Stimulated activated CD4-positive, alpha-beta T cell treated with anti-CD3 and anti-CD28 coated beads, Interleukin-4, amount 100 ng/mL, for 1 hour (primary cell): ENCODE measurements at regions not wholly inside any gene's neighbourhood (a gene's known extent, or its start where the extent isn't known, plus 50 kb on each side); places are given as distances from the start of the nearest gene placed in this dataset.
"Not testable (repeated sequence)": the region's sequence is repeated elsewhere in the genome, so short reads cannot be mapped to it uniquely, and the experiment has no call there.

Source experiments
- DNase-seq: peaks from one replicate; pipeline ENCODE4 v3.0.0-alpha.2; 2020

DNA sequence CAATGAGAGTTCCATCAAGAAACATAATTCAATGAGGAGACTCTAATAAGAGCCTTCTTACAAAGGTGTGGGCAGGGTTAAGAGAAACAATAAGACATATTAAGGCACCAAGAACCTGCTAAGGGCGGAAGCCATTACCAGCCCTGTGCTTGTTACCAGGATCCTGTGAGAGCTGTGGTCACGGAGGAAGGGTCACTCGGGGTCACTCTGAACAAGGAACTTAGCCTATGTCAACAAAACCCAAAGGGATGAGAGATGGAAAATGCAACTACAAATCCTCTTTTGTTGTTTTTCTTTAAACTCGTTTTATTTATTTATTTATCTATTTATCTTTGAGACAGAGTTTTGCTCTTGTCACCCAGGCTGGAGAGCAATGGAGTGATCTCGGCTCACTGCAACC is 460.4 kb upstream of the CCDC196 start:
- DNase-seq, result no peak

DNA sequence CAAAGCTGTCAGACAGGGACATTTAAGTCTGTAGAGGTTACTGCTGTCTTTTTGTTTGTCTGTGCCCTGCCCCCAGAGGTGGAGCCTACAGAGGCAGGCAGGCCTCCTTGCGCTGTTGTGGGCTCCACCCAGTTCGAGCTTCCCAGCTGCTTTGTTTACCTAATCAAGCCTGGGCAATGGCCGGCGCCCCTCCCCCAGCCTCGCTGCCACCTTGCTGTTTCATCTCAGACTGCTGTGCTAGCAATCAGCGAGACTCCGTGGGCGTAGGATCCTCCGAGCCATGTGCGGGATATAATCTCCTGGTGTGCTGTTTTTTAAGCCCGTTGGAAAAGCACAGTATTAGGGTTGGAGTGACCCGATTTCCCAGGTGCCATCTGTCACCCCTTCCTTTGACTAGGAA is 454.2 kb upstream of the CCDC196 start:
- DNase-seq, result not testable (repeated sequence)

DNA sequence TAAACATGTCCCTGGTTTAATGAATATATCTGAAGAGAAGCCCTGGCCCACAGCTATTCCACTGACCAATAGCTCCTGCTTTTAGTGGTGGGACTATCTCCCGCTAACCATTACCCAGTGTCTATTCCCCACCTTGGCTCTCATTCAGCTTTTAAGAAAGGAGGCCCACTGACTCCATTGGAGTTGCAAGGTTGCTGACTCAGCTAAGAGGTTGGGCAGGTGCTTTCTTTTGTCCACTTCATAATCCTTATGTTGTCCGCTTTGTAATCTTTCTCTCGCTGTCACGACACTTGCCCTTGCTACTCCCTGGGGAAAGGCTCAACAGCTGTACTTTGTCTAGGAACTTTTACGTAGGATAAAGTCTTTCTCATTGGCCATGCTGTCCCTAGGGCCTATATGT is 453.4 kb upstream of the CCDC196 start:
- DNase-seq, result no peak

DNA sequence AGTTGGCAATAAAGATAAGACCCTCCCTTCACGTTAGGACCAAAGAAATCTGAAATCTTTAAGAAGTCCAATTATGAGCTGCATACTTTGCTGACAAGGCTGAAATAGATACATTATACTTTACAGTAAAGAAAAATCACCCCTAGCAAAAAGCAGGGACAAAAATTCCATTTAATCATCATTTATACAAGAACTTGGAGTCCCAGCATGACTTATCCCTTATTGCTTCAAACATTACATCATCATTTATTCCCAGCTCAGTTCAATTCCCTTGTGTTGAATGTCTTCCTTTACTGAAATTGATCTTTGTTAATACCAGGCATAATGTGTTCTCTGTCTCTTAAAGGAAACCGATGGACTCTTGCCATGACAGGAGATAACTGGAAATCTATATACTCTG is 449.6 kb upstream of the CCDC196 start:
- DNase-seq, result no peak

DNA sequence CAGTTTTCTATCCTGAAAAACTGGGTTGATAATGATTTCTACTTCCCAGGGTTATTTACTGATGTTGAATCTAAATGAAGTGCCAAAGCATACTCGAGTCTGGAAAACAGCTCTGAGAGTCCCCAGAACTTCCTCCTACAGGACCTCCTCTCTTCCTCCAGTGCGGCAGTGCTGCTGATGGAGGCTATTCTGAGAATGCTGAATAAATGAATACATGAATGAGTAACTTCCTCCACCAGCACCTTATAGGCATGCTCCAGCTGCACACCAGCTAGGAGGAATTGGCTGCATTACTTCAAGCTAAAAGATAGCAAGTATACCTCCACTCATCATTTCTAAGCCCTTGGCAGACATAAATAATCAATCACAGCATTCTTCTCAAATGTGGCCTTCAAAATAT is 448.8 kb upstream of the CCDC196 start:
- DNase-seq, result no peak

DNA sequence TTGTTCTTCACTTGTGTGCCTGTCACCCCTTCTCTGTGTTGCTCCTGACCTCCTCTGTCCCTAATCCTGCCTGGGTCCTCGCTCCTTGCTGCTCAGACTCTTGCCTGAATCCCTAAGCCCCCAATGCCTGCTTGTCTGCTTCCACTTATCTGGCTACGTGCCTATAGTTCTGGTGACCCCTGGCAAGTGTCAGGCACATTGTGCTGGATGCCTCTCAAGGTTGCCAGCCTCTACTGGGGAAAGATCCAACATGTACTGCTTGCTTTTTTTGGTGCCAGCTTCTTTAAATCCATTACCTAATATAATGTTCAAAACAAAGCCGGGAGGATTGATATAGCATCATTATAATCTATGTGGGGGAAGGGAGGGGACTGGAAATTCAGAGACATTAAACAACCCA is 448.0 kb upstream of the CCDC196 start:
- no peak for DNase-seq

DNA sequence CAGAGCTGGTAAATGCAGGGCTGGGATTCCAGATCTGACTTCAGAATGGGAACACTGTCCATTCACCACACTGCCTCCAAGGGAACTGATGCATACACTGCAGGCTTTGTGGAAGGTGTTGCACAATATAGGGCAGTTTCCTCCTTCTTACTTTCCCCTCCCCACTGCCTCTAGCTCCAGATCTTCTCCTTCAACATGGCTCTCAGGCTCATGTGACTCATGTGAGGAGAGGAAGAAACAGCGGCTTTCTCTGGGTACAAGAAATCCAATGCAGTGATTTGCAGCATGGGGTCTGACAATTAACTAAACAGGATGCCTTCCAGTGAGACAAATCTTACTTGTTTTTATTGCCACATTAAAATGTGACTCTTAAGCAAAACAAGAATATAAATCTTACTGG is 447.6 kb upstream of the CCDC196 start:
- DNase-seq, result no peak

DNA sequence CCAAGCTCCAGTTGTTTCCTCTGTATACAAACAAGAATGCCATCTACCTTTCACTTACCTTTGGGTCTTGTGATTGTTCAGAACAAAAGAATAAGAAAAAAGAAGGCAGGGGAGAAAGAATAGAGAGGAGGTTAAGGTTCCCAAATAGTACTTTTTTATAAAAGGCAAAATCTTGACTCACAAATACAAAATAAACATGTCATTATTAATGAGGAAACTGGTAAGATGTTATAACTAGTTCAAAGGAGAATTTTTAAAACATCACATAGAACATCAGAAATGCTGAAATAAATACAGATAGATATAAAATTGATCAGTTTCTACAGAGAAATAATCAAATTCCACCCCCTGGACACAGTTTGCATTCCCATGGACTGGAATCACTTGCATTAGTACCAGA is 446.7 kb upstream of the CCDC196 start:
- DNase-seq, result no peak

DNA sequence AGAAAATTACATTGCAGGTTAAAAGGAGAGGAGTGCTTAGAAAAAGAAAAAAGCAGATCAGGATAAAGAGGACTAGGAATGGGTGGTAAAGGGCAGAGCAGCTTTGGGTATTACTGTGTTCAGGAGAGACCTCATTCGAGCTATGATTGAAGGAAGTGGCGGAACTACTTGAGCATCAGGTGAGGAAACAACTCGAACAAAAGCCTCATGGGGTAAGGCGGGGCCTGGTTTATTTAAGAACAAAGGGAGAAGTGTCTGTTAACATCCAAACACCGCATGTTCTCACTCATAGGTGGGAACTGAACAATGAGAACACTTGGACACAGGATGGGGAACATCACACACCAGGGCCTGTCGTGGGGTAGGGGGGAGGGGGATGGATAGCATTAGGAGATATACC is 444.6 kb upstream of the CCDC196 start:
- DNase-seq, result no peak

DNA sequence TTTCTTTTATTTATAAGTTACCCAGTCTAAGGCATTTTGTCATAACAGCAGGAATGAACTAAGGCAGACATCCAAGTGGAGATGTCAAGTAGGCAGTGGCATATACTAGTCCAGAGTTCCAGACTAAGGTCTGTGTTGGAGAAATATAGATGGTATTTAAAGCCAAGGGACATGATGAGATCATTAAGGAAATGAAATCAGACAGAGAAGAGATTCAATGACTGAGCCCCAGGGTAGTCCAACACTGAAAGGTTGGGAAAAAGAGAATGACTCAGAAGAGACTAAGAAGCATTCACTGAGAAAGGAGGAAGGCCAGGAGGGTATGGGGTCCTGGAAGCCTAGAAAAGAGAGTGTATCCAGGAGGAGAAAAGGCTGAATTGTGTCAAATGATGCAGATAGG is 442.2 kb upstream of the CCDC196 start:
- DNase-seq, result no peak

DNA sequence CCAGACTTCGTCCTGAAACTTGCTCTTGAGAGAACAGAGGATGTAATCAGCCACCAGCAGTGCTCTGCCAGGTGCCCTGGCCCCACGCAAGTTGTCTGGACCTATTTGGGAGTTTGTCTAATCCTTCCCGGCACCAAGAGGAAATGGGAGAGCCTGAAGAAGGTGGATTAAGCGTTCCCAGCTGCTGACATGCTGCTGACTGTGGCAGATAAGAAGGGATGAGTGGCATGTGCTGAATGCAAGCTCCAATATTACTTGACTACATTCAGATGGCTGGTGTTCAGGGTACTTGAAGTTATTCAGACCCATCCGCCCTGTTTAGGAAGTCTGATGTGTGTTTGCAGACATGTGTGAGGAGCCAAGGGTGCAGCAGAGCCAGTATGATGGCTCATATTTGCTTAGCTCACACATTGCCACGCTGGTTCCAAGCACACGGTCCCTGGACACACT is 440.6 kb upstream of the CCDC196 start:
- DNase-seq, result no peak

DNA sequence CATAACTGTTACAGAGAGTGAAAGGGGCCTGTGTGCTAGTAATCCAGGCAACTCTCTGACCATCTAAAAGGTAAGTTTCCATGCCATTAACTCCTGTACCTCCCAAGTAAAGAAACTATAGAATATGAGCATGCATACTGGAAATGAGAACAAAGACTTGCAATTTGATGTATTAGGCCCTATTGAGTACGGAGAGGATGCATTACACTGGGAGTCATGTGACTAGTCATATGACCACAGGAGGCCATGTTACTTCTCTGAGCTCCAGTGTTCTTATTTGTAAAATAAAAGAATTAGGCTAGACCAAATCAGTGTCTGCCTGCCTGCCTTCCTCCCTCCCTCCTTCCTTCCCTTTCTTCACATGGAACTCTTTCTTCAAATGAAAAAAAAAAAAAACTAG is 440.1 kb upstream of the CCDC196 start:
- DNase-seq, result no peak

DNA sequence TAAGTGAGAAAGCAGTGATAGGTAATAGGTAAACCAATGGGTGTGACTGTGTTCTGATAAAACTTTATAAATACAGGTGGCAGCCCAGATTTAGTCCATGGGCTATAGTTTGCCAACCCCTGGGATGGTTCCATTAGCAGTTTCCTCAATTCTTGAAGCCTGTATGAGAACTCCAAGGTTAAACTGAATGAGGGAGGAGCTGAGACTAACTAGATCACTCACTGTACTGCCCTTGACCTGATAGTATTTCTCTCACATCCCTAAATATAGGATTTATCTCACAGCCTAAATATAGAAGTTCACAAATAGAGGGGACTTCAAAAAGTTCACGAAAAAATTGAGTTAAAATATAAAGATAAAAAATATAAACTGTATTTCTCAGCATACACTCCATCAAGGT is 439.6 kb upstream of the CCDC196 start:
- no peak for DNase-seq

DNA sequence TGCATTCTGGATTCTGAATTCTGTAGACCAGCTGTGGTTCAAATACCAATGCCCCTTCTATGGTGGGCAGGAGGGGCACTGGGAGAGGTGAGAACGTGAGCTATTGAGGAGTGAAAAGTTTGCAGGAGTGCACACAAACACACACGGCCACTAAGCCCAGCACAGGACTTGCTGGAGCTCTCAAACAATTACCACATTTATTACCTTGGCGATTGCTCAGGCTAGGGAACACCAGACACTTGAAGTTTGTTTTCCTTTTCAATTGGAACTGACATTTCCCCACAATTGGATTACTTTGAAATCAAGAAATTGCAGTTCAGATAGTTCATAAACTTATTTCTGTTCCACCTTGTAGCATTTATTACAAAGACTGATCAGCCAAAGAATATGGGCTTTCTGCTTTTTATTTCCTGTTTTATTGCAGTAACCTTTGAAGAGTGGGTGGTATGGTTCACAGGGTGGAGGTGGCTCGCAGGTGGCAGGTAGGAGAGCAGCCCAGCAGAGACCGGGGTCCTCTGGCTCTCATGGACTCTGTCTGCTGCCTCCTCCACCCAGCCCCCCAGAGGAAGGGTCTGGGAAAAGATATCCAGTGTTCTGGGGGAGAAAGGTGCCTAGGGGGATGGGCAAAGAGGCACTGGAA is 429.8 kb upstream of the CCDC196 start:
- no peak for DNase-seq

DNA sequence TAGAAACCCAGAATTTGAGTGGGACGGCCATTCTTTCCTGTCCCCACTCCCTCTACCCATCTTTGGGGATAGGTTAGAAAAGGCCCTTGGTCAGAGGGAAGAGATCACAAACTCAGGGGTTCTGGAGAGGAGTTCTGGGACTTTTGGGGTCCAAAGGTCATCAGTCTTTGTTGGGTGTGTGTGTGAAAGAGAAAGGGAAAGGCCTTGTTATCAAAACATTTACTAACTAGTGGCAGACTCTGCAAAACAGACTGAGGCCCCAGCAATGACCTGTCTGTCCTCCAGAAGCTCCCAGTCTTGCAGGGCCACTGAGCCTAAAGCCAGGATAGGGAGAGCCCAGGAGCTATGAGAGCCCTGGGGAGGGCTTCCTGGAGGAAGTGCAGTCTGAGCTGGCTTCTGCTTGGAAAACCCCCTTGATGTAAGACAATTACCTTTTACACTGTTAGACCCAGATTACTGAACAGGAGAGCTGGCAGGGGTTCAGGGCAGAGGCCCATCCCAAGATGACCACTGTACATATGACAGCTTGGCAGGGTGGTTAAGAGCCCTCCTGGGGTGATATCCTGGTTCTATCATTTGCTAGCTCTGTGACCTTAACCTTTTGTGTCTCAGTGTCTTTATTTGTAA is 429.1 kb upstream of the CCDC196 start:
- no peak for DNase-seq

DNA sequence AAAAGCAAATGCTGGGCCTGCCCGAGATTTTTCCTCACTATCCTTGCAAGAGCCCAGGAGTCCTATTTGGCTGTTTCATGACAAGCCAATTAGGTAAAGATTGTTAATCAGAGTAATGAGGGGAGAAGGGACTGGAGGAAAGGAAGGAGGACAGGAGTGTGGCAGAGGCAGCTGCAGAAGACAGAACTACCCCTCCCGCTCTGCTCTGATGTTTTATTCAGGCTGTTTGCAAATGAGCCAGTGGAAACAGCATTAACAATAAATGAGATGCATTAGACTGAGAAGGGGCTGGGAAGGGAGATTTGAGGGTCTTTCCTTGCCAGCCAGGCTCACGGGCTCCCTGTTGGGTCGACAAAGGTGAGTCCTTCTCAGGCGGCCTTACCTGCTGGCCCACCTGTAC is 421.0 kb upstream of the CCDC196 start:
- no peak for DNase-seq

DNA sequence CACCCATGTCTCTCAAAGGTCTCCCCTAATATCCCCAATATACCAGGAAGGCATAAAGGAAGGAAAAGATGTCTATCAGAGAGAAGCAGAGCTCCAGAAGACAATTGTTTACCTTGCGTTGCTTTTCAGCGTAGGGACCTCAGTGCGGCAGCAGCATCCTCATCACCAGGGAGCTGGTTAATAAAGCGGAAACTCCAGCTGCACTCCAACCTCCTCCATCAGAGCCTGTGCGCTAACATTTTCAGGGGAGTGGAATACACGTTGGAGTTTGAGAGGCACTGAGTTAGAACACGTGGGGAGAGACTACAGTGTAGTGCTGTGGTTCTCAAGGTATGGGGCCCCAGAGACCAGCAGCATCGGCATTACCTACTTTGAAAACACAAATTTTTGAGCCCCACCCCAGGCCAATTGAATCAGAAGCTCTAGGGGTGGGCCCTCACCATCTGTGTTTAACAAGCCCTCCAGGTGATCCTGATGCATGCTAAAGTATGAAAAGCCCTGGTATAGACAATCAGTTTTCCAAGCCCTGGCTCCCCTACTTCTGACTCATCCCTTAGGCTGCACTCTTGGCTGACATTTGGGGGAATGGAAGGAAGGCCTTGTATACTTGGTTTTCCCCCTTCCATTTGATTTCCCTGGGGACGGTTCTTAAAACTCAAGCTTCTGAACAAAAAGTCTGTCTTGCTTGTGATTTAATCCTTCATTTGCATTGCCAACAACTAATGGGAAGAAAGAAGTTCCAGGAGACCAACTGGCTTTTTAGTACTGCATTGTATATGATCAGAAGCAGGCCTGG is 419.0 kb upstream of the CCDC196 start:
- no peak for DNase-seq

DNA sequence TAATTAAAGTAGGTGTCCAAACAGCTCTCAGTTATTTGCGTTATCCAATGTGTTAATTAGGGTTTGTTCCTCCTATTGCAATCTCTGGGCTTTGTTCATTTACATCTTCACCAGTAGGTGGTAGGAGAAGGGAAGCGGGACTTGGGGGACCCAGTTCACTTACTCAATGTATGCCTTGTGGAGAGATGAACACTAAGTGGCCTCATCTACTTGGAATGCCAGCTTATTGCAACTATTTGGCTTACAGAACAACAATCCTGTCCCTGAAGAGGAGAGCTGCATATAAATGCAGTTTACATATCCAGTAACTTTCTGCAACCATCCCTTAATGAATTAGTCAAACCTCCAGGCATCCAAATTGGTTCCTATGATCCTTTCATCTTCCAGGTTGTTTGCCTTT is 417.1 kb upstream of the CCDC196 start:
- no peak for DNase-seq

DNA sequence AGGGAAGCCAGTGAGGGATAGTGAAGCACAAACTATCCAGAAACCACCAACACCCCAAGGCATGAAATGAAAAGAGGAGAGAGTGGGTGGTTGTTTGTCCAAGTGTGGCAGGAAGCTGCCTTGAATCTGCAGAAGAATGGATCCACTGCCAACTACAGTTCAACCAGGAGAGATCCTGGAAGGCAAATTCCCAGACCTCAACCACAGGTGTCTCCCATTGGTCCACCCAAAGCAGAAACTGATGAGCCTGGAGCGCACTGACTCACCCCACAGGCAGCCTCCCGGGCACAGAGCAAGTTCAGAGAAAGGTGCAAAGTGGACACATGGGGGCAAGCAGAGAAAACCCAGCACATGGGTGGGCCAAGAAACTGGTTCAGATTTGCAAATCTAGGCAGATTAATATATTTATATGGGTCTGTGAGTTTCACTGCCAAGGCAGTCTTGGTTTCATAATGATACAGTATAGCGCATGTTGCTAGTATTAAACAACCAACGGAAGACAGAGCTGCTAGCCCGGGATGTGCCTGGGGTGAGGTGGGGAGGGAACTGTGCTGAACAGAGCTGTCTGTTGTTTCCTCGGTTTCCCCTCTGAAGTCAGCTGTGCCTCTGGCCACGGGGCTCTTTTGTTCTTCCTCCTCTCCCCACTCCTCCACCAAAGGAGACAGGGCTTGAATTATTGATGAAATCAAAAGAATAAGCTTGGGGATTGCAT is 416.2 kb upstream of the CCDC196 start:
- no peak for DNase-seq

DNA sequence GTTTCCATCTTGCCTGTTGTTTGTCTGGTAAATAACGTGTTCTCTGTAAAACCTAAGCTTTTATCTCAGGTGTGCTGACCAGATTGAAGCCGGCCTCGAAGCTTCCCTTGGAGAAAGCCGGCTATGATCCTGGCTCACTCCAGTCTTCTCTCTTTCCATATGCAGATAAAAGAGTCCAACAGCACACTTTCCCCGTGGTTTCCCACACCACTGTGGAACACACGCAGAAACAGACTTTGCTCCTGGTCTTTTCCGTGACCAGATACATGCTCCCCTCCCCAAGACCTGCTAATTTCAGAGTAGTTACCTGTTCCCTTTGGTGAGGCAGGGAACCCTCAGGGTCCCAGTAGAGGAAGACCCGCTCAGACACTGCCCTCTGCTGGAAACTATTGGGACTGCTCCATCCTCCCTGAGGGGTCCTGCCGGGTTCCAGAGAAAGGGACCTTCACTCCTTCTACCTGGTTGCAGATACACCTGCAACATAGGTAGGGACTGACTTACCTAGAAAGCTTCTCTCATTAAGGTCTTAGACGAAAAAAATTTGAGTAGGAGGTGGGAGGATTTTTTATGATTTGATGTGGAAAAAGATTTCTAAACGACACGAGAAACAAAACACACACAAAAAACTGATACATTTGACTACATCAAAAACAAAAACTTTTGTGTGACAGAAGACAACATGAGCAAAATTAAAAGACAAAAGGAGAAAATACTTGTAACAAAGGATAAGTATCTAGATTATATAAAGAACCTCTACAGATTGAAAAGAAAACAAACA is 415.4 kb upstream of the CCDC196 start:
- DNase-seq, result peak; percentile 70

DNA sequence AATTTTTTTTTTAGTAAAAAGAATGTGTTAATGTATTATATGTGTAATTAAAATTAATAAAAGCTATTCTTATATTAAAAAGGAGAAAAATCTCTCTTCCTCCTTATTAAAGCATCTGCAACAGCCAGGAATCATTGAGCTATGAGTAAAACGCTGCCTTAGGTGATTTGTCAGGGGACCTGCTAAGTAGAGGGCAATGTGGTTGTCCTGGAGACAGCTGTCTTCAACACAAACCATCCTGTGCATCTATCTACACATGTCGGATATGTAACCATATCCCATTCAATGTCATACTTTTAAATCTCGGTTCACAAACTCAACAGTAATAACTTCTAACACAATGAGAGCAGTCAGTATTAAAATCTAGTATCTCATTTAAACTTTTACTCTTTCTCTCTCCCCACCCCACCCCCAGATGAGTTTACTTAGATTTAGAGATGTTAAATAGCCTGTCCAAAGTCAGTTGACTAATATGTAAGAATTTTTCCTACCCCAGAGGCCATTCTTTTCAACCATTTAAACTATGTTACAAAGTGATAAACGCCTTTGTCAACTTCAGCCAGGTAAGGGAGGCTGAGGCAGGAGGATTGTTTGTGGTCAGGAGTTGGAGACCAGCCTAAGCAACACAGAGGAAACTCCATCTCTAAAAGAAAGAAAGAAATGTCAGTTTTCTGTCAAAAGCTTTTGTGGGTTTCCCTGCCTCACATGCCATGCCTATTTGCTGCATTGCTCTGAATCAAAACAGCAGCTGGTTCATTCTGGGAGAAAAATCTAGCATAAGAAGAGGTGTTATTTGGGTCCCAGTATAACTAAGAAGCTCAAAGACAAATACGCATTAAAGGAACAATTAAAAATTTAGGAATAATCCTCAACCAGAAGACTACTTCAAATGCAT is 413.7 kb upstream of the CCDC196 start:
- no peak for DNase-seq

DNA sequence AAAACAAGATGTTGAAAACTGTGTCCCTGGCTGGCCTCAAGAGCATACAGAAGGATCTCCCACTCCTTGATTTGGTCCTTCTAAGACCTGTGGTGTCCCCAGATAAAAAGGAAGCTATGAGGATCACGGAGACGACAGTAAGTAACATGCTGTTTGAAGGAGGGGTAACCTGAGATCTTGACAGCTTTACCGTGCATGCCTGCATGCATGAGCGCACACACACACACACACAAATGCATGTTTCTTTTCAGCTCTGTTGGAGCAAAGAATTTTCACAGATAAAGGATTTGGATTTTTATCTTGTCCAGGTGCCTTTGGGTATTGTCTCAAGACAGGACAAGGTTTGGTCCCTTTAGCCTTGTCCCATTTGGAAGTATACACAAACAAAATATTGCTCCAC is 411.6 kb upstream of the CCDC196 start:
- no peak for DNase-seq
